GM13977 (cell line): ENCODE measurements at regions not wholly inside any gene's neighbourhood (a gene's known extent, or its start where the extent isn't known, plus 50 kb on each side); places are given as distances from the start of the nearest gene placed in this dataset.
"Not testable (repeated sequence)": the region's sequence is repeated elsewhere in the genome, so short reads cannot be mapped to it uniquely, and the experiment has no call there.

ENCODE experiments used
- DNase-seq: peaks from one replicate; pipeline ENCODE4 v3.0.0; 2012; ENCODE audit warnings: low spot score
- in situ Hi-C: fragments of 300-500 bp; cut with MboI; formaldehyde crosslinking; loops from one replicate; pipeline ENCODE4 v1.12.0; 2022; ENCODE audit warnings: low sequenced_read_pairs, low pct_unique_long_range_greater_than_20kb, mixed read lengths, inconsistent platforms; ENCODE audit not compliant: unreplicated experiment
- TF ChIP-seq, protein P1 (sequence below): IDR thresholded peaks from 2 replicates; pipeline ENCODE4 v1.5.1; 2012; ENCODE audit warnings: mild to moderate bottlenecking, control low read depth; ENCODE audit not compliant: insufficient read depth; ENCODE audit errors: extremely low read depth, missing control alignments

DNA sequence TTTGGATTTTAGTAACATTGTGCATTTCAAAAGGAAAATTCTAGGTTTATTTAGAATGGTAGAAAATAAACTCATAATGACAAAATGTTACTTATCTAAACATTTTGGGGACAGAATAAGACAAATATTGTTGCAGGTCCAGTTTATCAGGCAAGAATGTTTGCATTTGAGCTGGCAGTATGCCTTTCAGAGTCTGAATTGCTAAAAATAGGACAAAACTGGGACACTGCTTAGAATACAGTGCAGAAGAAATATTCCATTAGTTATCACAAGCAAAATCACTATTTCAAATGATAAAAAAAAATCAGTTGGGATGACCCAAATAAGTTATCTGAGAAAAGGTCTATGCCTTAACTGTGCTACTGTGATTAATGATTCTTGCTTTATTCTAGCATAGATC, 870.3 kb upstream of the MIR17HG start:
- DNase-seq: no peak
- TF ChIP-seq, protein P1, sequence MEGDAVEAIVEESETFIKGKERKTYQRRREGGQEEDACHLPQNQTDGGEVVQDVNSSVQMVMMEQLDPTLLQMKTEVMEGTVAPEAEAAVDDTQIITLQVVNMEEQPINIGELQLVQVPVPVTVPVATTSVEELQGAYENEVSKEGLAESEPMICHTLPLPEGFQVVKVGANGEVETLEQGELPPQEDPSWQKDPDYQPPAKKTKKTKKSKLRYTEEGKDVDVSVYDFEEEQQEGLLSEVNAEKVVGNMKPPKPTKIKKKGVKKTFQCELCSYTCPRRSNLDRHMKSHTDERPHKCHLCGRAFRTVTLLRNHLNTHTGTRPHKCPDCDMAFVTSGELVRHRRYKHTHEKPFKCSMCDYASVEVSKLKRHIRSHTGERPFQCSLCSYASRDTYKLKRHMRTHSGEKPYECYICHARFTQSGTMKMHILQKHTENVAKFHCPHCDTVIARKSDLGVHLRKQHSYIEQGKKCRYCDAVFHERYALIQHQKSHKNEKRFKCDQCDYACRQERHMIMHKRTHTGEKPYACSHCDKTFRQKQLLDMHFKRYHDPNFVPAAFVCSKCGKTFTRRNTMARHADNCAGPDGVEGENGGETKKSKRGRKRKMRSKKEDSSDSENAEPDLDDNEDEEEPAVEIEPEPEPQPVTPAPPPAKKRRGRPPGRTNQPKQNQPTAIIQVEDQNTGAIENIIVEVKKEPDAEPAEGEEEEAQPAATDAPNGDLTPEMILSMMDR: no peak
- in situ Hi-C loops: no loop called here

DNA sequence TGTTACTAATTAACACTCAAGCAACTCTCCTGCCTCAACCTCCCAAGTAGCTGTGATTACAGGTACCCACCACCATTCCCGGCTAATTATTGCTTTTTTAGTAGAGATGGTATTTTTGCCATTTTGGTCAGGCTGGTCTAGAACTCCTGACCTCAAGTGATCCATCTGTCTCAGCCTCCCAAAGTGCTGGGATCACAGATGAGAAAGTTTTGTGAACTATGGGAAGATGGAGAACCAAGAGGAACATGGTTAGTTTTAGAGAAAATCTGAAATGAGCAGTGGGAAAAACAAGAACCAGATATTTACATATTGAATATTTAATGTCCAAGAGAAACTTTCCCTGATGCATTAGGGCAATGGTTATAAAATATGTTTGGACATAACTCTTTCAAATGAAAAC, 863.6 kb upstream of the MIR17HG start:
- in situ Hi-C loops: no loop called here
- TF ChIP-seq, protein P1: no peak

DNA sequence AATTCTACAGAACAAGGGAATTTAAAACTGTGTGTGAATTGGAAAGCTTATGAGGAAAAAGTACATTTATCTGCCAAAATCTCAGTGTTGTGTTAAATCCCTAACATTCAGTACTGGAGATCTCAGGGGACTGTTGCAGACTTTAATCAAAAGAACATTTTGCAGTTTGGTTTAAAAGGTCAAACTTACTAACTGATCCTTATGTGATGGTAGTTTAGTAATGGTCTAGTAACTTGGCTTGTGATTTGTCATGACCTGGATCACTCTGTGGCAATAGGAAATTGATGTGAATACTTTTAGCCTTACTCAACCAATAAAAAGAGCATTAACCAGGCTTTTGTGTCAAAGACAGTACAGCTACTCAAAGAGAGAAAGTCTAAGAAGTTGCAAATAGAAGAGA, 862.1 kb upstream of the MIR17HG start:
- TF ChIP-seq, protein P1: no peak
- DNase-seq: no peak
- in situ Hi-C loops: no loop called here

More for the DNA sequence above, 863.6 kb upstream of the MIR17HG start:
- no peak for DNase-seq

- in situ Hi-C loops: no loop called here
- TF ChIP-seq, protein P1: no peak
- DNase-seq: no peak
These were observed 854.6 kb upstream of the MIR17HG start for GRCh38 chr13:90492872-90493271.

DNA sequence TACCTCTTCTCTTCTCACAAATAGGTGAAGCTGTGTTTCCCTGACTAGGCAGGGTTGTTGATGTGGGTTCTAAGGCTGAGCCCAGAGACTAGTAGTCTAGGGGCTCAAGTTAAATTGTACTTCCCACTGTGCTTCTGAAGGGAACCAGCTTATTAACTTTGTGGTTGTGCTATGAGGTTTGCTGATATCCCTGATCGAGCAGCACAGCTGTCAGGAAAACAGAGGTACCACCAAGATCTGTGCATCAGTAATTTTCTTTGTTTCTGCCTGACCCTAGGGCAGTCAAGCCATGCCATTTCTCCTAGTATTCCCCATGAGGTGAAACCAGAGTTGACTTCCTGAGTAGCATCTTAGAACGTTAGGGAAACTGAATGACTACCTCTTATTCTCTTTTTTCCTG, 853.8 kb upstream of the MIR17HG start:
- no peak for DNase-seq
- in situ Hi-C loops: no loop called here
- TF ChIP-seq, protein P1: no peak

GRCh38 chr13:90494849-90495248, 852.6 kb upstream of the MIR17HG start:
- DNase-seq, in situ Hi-C loops: not testable (repeated sequence)

DNA sequence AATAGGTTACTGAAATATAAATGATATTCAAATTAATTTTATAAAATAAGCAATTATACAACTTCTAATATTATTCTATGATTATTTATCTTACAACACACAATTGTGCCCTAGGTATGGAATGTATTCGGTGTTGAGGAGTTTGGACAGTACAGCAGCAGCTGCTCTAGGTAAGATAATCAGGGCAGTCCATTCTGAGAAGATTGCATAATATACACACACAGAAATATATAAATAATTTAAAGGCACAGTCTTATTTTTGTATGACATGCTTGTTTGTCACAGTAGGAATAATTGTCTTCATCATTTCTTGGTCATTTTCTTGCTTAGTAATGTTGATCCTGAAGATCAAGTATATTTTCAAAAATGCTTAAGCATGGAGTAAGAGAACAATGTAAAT, 849.4 kb upstream of the MIR17HG start:
- TF ChIP-seq, protein P1: no peak
- DNase-seq: no peak
- in situ Hi-C loops: no loop called here
